Stimulated activated naive CD8-positive, alpha-beta T cell treated with anti-CD3 and anti-CD28 coated beads, Interleukin-15, Interleukin-2, amounts not matched to agents 100 U/mL and 50 U/mL, for 24 hours (primary cell): ENCODE measurements at regions not wholly inside any gene's neighbourhood (a gene's known extent, or its start where the extent isn't known, plus 50 kb on each side); places are given as distances from the start of the nearest gene placed in this dataset.
"Not testable (repeated sequence)": the region's sequence is repeated elsewhere in the genome, so short reads cannot be mapped to it uniquely, and the experiment has no call there.

ENCODE experiments used
- ATAC-seq: fragments of 150-1000 bp; cut with Tn5 transposase; one replicate; pipeline ENCODE4 v1.10.0; 2021
- DNase-seq: peaks from one replicate; pipeline ENCODE4 v3.0.0; 2021

- DNase-seq, ATAC-seq: not testable (repeated sequence)
Observed at GRCh38 chr4:124978536-124978935, 266.0 kb upstream of the ANKRD50 start.

GRCh38 chr4:124977045-124977444 lies 264.5 kb upstream of the ANKRD50 start:
- DNase-seq, result no peak

GRCh38 chr4:124974152-124974551 lies 261.6 kb upstream of the ANKRD50 start:
- no peak for DNase-seq
- no peak for ATAC-seq

More at GRCh38 chr4:124977045-124977444, 264.5 kb upstream of the ANKRD50 start:
- ATAC-seq, result no peak

- DNase-seq (no peak), ATAC-seq (no peak)
Observed at GRCh38 chr4:124973716-124974115, 261.2 kb upstream of the ANKRD50 start.

- no peak for DNase-seq
- no peak for ATAC-seq
Observed at GRCh38 chr4:124970011-124970410, 257.5 kb upstream of the ANKRD50 start.

- ATAC-seq, result no peak
- no peak for DNase-seq
Observed at GRCh38 chr4:124965497-124965891, 253.0 kb upstream of the ANKRD50 start.

- DNase-seq (no peak), ATAC-seq (no peak)
Observed at GRCh38 chr4:124964852-124965496, 252.4 kb upstream of the ANKRD50 start.

GRCh38 chr4:124964251-124964650 lies 251.7 kb upstream of the ANKRD50 start:
- DNase-seq (no peak), ATAC-seq (no peak)

- no peak for DNase-seq
Observed at GRCh38 chr4:124961138-124961750, 248.7 kb upstream of the ANKRD50 start.

GRCh38 chr4:124958847-124959246 lies 246.3 kb upstream of the ANKRD50 start:
- DNase-seq, result no peak
- ATAC-seq, result no peak

More at GRCh38 chr4:124961138-124961750, 248.7 kb upstream of the ANKRD50 start:
- ATAC-seq, result no peak

- DNase-seq, result no peak
- ATAC-seq, result no peak
Observed at GRCh38 chr4:124955476-124955875, 242.9 kb upstream of the ANKRD50 start.

GRCh38 chr4:124954046-124954445 lies 241.5 kb upstream of the ANKRD50 start:
- no peak for DNase-seq
- ATAC-seq, result no peak

- ATAC-seq (no peak), DNase-seq (no peak)
Observed at GRCh38 chr4:124953486-124953885, 241.0 kb upstream of the ANKRD50 start.

- no peak for ATAC-seq
- no peak for DNase-seq
Observed at GRCh38 chr4:124953061-124953460, 240.5 kb upstream of the ANKRD50 start.

- ATAC-seq, result no peak
- DNase-seq, result no peak
Observed at GRCh38 chr4:124952601-124953000, 240.1 kb upstream of the ANKRD50 start.

GRCh38 chr4:124948976-124949597 lies 236.6 kb upstream of the ANKRD50 start:
- ATAC-seq (no peak), DNase-seq (no peak)

- DNase-seq (no peak), ATAC-seq (no peak)
Observed at GRCh38 chr4:124947622-124948265, 235.2 kb upstream of the ANKRD50 start.

GRCh38 chr4:124946696-124947095 lies 234.2 kb upstream of the ANKRD50 start:
- DNase-seq (no peak), ATAC-seq (no peak)

GRCh38 chr4:124945422-124945821 lies 232.9 kb upstream of the ANKRD50 start:
- ATAC-seq (no peak), DNase-seq (no peak)

- no peak for ATAC-seq
- DNase-seq, result no peak
Observed at GRCh38 chr4:124943938-124944337, 231.4 kb upstream of the ANKRD50 start.

- ATAC-seq, result no peak
- no peak for DNase-seq
Observed at GRCh38 chr4:124943145-124943889, 230.8 kb upstream of the ANKRD50 start.

- DNase-seq, result no peak
- no peak for ATAC-seq
Observed at GRCh38 chr4:124941267-124941666, 228.7 kb upstream of the ANKRD50 start.
